Embryonic facial prominence (tissue), 1 donor: ENCODE measurements at regions not wholly inside any gene's neighbourhood (a gene's known extent, or its start where the extent isn't known, plus 50 kb on each side); places are given as distances from the start of the nearest gene placed in this dataset.

Experiments used
- DNase-seq: peaks from one replicate; pipeline ENCODE4 v3.0.0-alpha.2; 2016; ENCODE audit errors: extremely low spot score

- no peak for DNase-seq
These were observed 93.8 kb upstream of the GRIK3 start for GRCh38 chr1:37128091-37128490.

DNA sequence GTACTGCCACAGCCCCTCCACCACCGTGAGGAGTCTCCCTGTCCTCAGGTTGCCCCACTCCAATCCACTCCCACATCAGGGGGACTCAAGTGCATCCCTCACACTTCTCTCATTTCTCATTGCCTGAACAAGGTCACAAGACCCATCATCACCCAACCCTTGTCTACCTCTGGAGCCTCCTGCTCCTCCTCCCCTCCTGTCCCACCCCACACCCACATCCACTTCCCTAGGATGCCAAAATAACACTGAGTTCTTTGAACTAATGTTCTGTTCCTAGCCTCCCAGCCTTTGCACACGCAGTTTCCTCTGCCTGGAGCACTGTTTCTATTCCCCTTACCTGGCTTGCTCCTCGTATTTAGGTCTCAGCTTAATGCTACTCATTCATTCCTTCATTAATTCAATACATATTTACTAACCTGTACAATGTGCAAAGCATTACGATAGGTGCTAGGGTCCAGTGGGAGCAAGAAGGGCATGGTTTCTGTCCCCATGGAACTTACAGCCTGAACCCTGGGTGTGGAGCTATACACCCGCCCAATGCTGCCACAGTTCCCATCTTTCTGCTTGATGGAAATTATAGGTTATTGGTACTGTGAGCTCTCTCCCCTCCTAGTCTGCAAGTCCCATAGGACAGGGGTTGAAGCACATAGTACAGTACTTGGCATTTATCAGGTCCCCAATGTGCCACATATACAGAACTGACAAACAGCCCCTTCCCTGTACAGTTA, 96.1 kb upstream of the GRIK3 start:
- DNase-seq = no peak

DNA sequence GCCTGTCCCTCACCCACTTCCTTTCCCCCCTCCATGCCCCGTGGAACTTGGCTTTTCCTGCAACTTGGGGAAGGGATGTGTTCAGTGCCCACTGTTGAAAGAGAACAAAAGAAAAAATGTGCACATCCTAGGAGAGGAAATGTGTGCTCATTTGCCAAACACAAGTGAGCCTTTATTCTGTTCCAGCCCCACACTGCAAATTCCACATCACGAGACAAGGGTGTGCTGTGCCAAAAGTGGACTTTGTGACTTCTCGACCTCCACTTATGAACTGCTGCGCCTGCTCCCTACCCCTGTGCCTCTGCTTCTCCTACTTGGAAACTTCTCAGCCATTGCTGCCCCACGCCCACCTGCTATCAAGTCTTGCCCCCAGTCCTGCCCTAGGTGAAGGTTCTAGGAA, 97.0 kb upstream of the GRIK3 start:
- DNase-seq = no peak

- DNase-seq = no peak
These were observed 99.2 kb upstream of the GRIK3 start for GRCh38 chr1:37133276-37134145.

DNA sequence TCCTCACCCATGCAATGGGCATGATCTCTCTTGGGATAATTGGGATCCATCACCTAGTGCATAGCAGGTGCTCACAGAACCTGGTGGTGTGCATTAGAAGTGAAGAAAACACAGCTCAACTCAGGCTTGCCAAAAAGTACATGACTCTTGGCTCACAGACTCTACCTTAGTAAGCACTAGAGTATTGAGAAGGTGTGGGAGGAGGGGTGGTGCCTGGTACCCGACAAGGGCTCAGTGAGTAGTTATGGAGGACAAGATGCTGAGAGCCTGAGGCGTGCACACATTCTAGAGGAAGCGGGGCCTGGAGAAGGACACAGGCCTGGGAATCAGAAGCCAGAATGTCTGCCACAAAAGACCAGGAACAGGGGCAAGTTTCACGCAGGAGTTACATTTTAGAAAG, 100.3 kb upstream of the GRIK3 start:
- DNase-seq = no peak

DNA sequence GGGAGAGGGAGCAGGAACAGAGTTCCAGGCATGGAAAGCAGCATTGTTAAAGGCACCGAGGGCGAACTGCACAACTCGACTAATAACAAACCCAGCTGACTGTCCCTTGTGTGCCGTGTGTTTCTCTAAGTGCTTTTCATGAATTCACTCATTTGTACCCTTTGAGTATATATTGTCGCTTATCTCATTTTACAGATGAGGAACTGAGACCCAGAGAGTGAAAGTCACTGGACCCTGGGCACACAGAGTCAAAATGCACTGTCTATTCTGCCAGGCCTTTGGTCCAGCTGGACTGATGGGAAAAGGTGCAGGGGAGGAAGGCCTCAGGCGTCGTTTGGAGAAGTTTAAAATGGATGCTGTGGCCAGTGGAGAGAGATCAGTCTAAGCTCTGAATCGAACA, 100.7 kb upstream of the GRIK3 start:
- no peak for DNase-seq

GRCh38 chr1:37137014-37137413, 102.7 kb upstream of the GRIK3 start:
- DNase-seq = no peak

DNA sequence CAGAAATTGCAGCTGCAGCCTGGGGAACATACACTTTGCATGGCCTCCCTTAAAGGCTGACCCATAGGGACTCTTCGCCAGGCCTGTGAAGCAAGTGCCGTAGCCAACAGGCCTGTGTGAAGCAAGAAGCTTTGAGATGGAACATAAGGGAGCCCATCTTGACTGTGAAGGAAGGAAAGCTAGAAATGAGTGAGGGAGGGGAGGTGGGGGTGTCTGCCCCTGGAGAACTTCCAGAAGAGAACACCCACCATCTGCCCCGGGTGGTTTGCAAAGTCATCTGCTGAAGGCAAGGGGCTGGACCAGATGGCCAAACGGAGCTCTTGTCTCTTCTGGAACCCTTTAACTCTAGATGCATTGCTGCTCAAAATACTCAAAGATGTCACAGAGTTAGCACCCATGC, 103.3 kb upstream of the GRIK3 start:
- DNase-seq = no peak

DNA sequence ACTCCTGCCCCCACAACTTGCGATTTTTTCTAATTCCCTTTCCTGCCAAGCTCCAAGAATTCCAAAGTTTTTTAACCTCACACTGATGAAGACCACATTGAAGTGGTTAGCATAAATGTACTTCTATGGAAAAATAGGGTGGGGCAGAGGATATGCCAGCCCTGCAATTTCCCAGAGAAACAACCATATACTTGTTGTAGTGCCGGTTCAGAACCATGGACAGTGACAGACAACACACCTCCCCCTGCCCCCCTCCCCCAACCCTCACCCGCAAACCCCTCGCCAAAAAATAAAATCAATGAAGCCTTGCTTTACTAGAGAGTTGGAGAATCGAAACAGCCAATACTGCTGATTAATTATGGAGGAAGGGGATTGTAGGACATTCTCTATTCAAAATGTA, 109.5 kb upstream of the GRIK3 start:
- no peak for DNase-seq

- no peak for DNase-seq
These were observed 111.8 kb upstream of the GRIK3 start for GRCh38 chr1:37146071-37146470.

GRCh38 chr1:37147392-37147831, 113.1 kb upstream of the GRIK3 start:
- DNase-seq = no peak

DNA sequence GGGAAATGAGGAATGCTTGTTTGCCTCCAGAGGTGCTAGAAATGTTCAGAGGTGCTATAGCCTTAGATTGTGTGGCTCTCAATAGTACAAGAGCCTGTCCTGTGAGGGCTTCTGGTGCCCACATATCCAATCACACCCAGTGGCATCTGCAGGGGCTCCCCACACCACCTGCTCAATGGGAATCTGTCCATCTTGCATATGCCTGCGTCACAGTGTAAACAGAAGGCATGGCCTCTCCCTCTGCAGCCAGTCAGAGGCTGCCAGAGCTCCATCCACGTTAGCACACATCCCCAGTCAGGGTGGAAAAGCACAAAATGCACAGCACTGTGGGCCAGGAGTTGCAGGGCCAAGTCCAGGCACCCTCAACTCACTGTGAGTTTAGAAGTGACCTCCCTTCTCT, 113.6 kb upstream of the GRIK3 start:
- no peak for DNase-seq

- no peak for DNase-seq
These were observed 114.3 kb upstream of the GRIK3 start for GRCh38 chr1:37148663-37149062.

- DNase-seq = no peak
These were observed 115.0 kb upstream of the GRIK3 start for GRCh38 chr1:37149296-37149695.

- DNase-seq = no peak
These were observed 116.7 kb upstream of the GRIK3 start for GRCh38 chr1:37150986-37151385.

DNA sequence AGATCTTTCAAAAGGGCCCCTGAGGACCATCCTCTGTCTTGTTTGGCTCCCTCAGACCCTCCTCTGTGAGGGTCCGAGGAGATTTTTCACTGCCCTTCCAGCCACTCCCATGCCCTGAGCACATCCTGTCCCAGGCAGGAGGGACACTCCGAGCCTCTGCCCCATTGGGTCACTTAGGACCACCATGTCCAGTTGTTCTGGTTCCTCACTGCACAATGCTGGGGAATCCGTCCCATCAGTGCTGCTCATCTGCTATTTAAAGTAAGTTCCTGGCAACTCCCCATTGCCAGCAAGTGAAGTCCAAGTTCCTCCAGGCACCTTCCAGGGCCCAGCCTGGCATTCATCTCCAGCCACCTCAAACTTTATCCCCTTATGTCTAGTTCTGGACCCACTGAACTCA, 117.5 kb upstream of the GRIK3 start:
- no peak for DNase-seq

DNA sequence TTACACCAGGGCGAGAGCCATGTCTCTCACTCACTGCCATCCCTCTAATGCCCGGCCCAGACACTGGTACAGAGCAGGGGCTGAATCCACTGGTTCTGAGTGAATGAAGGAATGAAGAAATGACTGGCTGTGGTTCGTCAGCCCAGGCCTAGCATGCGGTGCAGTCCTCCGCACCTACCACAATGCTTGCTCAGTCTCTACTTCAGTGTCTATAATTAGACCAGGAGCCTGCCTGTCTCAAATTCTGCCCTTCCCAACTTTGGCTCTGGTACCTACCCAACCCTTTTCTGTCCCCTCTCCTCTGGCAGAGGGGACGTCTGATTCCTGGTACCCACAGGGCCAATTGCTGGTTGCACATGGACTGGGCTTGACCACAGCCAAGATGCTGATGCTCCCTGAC, 118.2 kb upstream of the GRIK3 start:
- DNase-seq = no peak

DNA sequence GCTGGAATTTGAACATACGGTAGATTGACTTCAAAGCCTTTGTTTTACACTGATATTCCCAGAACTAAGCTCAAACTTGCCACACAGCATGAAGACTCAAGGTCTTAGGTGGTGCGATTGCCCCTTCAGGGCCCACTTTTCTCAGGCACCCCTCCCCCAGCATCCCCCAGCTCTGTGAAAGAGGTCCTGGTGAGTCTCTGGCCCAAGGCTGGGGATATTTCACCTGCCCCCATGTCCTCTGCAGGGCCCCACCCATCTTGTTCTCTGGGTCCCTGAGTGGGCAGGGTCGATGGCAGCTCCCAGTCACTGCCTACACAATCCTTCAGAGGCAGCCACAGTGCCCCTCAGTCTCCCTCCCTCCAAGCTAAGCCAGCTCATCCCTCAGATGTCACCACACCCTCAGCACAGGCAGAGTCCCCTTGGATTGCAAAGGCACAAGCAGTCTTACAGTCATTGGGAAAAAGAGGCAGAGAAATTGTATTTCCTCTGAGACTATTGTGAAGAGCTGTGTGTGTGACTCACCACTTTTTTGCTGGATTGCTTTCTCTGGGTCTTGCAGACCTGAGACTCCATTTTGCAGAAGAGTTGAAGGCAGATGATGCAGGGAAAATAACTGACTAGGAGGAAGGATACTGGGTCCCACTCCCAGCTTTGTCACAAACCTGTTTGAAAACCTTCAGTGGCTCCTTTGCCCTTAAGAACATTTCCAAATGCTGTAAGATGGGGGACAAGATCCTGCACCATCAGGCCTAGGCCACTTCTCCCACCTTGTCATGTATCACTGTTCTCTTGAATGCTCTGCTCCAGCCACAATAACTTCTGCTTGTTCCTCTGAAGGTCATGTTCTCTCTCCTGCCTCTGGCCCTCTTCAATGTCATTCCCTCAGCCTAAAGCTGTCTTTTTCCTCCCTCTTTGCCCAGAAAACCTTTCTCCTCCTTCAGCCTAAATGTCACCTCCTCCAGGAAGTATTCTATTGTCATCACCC, 119.1 kb upstream of the GRIK3 start:
- DNase-seq = no peak

DNA sequence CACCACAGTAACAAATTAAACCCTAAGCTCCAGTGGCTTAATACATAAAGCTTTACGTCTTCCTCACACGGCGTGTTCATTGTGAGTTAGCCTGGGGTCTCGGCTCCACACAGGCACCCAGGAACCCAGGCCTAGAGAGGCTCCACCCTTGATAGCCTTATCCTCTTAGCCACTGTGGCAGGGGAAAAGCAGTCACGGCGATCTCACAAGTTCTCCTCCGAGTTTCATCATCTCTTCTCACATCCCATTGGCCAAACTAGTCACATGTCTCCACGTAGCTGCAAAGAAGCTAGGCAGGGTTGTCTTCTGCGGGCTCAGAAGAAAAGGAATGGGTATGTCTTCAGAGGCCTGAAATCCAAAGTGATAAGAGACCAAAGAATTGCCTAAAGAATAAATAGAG, 122.3 kb upstream of the GRIK3 start:
- DNase-seq = no peak

DNA sequence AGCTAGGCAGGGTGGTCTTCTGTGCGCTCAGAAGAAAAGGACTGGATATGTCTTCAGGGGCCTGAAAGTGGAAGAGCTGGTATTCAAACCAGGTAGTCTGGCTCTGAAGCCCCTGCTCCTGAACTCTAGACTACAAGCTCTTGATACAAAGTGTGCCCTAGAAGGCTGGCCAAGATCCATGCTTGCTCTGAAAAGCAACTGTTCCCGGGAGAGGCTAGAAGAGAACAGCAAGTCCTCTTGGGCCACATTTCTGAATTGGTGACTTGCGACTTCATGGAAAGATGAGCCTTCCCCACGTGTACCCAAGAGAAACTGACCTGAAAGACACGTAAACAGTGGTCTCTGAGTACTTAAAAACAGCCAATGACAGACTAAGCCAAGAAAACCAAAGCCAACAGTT, 123.3 kb upstream of the GRIK3 start:
- DNase-seq = no peak

DNA sequence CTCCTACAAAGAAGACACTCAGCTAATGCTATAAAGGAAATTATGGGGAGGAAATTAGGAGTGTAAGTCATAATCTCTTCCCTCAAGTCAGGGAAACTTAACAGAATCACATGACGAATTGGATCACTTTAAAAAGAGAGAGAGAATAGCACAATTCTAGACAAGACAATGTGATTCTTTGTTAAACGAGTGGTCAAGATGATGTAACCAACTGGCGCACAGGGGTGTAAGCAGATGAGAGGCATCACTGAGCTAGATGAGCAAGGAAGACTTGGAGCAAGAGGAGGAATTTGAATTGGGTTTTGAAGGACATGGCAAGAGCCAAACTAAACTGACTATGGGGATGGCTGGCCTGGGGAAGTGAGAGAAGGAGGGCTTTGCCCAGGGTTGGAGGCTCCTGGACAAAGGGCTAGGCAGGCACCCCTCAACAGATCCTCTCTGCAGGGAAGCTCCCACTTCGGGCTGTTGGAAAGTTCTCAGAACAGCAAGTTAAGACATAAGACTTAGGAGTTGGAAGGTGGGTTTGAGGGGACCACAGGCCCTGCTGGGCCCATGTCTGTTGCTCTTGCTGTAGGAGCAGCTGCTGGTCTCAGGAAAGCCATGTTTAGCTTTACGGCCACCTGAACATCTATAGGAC, 123.9 kb upstream of the GRIK3 start:
- no peak for DNase-seq

- no peak for DNase-seq
These were observed 124.8 kb upstream of the GRIK3 start for GRCh38 chr1:37159102-37159501.
